GM12872 (cell line): ENCODE measurements at regions not wholly inside any gene's neighbourhood (a gene's known extent, or its start where the extent isn't known, plus 50 kb on each side); places are given as distances from the start of the nearest gene placed in this dataset.

Experiments used
- TF ChIP-seq, protein P1 (sequence below): IDR thresholded peaks from 3 replicates; pipeline ENCODE4 v1.5.1; 2011; ENCODE audit warnings: low read depth, mild to moderate bottlenecking, low read length, moderate library complexity; ENCODE audit not compliant: insufficient read depth

DNA sequence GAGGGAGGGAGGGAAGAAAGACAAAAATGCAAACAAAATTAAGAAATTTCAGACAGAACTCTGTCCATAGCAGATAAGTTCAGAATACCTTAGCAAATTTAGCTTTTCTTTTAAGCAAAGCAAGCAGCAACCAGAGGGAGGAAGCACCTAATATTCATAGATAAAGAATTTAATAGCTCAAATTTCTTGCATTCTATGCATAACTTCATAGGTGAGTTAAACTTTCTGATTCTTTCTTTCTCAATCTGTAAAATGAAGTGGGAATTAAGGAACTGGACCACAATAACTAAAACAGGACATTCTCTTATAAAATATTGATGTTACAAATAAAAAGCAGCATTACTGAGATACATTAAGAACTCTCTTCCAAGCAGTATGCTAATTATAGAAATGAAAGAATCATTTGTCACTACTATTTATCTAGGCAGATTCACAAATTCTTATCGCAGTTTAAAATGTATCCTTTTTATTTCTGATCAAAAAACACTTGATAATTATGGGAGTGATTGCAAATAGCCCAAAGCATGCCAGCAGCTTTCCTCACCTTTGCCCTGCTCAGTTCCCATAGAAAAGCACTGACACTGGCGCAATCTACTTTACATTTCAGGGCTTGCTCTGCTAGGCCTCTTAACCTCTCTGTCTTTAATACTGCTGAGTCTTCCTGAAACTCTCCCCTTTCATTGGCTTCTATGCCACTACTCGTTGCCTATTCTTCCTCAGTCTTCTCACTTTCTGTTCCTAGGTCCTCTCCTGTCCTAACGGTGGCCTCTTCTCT is 341.8 kb downstream of the PIK3R1 start:
- TF ChIP-seq, protein P1, sequence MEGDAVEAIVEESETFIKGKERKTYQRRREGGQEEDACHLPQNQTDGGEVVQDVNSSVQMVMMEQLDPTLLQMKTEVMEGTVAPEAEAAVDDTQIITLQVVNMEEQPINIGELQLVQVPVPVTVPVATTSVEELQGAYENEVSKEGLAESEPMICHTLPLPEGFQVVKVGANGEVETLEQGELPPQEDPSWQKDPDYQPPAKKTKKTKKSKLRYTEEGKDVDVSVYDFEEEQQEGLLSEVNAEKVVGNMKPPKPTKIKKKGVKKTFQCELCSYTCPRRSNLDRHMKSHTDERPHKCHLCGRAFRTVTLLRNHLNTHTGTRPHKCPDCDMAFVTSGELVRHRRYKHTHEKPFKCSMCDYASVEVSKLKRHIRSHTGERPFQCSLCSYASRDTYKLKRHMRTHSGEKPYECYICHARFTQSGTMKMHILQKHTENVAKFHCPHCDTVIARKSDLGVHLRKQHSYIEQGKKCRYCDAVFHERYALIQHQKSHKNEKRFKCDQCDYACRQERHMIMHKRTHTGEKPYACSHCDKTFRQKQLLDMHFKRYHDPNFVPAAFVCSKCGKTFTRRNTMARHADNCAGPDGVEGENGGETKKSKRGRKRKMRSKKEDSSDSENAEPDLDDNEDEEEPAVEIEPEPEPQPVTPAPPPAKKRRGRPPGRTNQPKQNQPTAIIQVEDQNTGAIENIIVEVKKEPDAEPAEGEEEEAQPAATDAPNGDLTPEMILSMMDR: no peak

- TF ChIP-seq, protein P1: no peak
Measured at GRCh38 chr5:68562308-68562707, 346.8 kb downstream of the PIK3R1 start.

DNA sequence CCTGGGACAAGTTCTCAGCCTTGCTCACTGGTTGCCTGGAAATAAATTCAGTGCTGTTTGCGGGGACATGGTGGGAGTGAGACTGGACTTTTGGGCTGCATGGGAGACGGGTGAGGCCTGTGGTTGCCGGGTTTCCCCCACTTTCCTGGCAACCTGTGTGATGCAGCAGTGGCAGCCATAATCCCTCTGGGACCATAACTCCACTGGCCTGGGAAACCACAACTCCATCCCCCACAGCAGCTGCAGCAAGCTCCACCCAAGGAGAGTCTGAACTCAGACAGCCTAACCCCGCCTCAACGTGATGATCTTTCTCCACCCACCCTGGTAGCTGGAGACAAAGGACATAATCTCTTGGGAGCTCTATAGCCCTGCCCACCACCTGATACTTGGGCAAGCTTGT is 349.9 kb downstream of the PIK3R1 start:
- TF ChIP-seq, protein P1: no peak

GRCh38 chr5:68576805-68577204 is 361.2 kb downstream of the PIK3R1 start:
- TF ChIP-seq, protein P1: no peak

DNA sequence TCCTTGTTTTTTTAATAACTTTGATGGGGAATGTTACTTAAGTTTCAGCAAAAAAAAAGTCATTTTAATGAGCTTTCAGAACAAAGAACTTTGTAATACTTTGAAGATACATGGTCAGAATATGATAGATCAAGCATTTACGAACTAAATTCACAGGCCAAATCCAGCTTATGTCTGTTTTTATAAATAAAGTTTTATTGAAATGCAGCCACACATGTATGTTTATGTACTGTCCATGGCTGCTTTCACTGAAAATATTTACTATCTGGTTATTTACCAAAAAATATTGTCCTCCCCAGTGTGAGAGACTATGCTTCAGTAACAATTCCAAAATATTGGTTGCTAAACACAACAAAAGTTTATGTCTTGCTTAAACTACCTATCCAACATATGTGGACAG is 366.7 kb downstream of the PIK3R1 start:
- TF ChIP-seq, protein P1: no peak

GRCh38 chr5:68587171-68587570 is 371.6 kb downstream of the PIK3R1 start:
- TF ChIP-seq, protein P1: no peak

DNA sequence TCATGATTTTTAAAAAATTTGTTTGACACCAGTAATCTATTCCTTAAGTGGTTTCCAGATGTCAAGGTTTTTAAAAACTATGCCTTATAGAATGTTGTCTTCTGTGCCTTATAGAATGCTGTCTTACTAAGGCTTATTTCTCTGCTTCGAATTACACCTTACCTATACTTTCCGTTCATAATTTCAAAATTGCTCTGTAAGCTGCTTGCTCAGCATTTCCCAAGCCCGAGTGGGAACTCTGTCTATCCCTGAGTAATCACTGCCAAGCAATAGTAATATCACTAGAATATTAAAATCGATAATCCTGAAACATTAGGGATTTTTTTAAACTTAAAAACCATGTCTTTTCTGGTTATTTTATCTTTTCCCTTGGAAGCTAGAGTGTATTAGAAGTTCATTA is 376.3 kb downstream of the PIK3R1 start:
- TF ChIP-seq, protein P1: no peak
